Body of pancreas (tissue), 4 donors: ENCODE measurements at regions not wholly inside any gene's neighbourhood (a gene's known extent, or its start where the extent isn't known, plus 50 kb on each side); places are given as distances from the start of the nearest gene placed in this dataset.

ENCODE experiments used
- ATAC-seq: fragments of 150-250 bp; one replicate; pipeline ENCODE4 v1.9.1; 2016
- DNase-seq, 4 donors: peaks; one replicate each; pipeline ENCODE4 v3.0.0-alpha.2; 2019
- H3K27ac ChIP-seq, 4 donors: fragments of 200-600 bp; sonication (generic); 1 replicate in 3 of 4; 2 replicates in 1 of 4; pipeline versions ENCODE4 v1.5.1 to v1.6.1; 2016 to 2019; ENCODE audit warnings: mild to moderate bottlenecking in 1 of 4, mixed read lengths in 1 of 4, moderate library complexity in 1 of 4
- H3K27me3 ChIP-seq, 2 donors: fragments of 200-600 bp; sonication (generic); one replicate each; pipeline ENCODE4 v1.6.0; 2016; ENCODE audit warnings: mild to moderate bottlenecking in 1 of 2
- H3K36me3 ChIP-seq, 2 donors: fragments of 200-600 bp; sonication (generic); replicated peaks in 1 of 2; 2 replicates each; pipeline ENCODE4 v1.5.1; 2016; ENCODE audit warnings: low read depth in 2 of 2; ENCODE audit not compliant: insufficient read depth in 1 of 2
- H3K4me1 ChIP-seq: fragments of 200-600 bp; sonication (generic); one replicate; pipeline ENCODE4 v1.6.0; 2016
- H3K4me3 ChIP-seq, 2 donors: fragments of 200-600 bp; sonication (generic); 1 replicate in 1 of 2; 2 replicates in 1 of 2; pipeline ENCODE4 v1.5.1; 2016 to 2019
- H3K9me3 ChIP-seq, 3 donors: fragments of 200-600 bp; sonication (generic); 1 replicate in 2 of 3; 2 replicates in 1 of 3; pipeline ENCODE4 v1.5.1; 2016
- CTCF ChIP-seq, 7 experiments: fragments of 450-650 bp in 4 of 7; fragments of 200-600 bp in 3 of 7; sonication (generic) in 3 of 7; IDR thresholded peaks; one replicate each; pipeline ENCODE4 v1.5.1; 2016 to 2019; ENCODE audit warnings: antibody characterized with exemption in 7 of 7
- POLR2A ChIP-seq, 3 donors: fragments of 450-650 bp; IDR thresholded peaks; one replicate each; pipeline ENCODE4 v1.6.1; 2016; ENCODE audit warnings: antibody characterized with exemption in 3 of 3, mild to moderate bottlenecking in 2 of 3
- WGBS, 2 donors: methylation state at CpG; one replicate each; pipeline ENCODE4 v1.1.5; 2017; 5-methylcytosine and 5-hydroxymethylcytosine counted together
- intact Hi-C: fragments of 100-400 bp; cut with DNase I; formaldehyde crosslinking; loops from one replicate; pipeline ENCODE4 v1.15.1; 2023

DNA sequence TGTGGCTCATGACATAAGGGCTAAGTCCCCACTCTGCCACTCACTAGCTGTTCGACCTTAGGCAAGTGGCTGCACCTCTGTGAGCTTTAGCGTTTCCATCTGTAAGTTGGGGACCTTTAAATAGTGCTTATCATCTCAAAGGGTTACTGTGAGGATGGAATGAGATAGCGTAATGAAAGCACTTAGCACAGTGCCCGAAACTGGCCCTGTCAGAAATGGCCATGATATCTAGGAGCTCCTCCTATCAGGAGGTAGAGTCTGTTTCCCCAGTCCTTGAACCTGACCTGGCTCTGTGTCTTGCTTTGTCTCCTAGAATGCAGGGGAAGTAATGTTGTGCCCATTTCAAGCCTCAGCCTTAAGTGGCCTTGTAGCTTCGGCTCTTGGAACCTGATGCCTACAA is 211.0 kb downstream of the RBM19 start:
- Histone ChIP-seq H3K4me1 (no peaks in the 10 kb centered on the region), H3K36me3 (no peaks in the 10 kb centered on the region), H3K4me3 (no peak overlapping the region), H3K27ac (no peak overlapping the region), H3K27me3 (no peaks in the 10 kb centered on the region), H3K9me3 (no peaks in the 10 kb centered on the region)
- 62 to 65% methylated on average over 4 to 5 of the region's 5 CpGs for WGBS, 2 donors
- intact Hi-C loops = no loop called here
- no peak for ATAC-seq
- DNase-seq = no peak
- no peak for TF ChIP-seq POLR2A (IDR thresholded peaks at IDR 0.05)
- no peak for TF ChIP-seq CTCF (IDR thresholded peaks at IDR 0.05)

DNA sequence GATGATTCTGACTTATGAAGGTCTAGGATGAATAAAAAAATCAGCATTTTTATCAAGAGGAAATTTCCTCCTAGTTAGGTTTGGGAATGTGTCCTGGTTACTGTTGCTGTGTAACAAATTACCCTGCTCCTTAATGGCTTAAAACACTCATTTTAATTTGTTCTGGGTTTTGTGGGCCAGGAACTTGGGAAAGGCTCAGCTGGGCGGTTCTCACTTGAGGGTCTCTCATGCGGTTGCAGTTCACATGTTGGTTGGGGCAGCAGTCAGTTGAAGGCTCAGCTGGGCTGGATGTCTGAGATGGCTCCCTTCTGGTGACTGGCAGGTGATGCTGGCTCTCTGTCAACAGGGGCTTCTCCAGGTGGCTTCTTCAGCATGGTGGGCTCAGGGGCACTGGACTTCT is 214.6 kb downstream of the RBM19 start:
- Histone ChIP-seq H3K9me3 (no peaks in the 10 kb centered on the region), H3K36me3 (no peaks in the 10 kb centered on the region), H3K27ac (no peak overlapping the region), H3K27me3 (no peaks in the 10 kb centered on the region), H3K4me1 (no peaks in the 10 kb centered on the region), H3K4me3 (no peak overlapping the region)
- TF ChIP-seq POLR2A (IDR thresholded peaks at IDR 0.05) = no peak
- no peak for TF ChIP-seq CTCF (IDR thresholded peaks at IDR 0.05)
- DNase-seq = no peak
- 74 to 77% methylated on average over 2 of the region's 2 CpGs for WGBS, 2 donors
- intact Hi-C loops = no loop called here
- no peak for ATAC-seq

DNA sequence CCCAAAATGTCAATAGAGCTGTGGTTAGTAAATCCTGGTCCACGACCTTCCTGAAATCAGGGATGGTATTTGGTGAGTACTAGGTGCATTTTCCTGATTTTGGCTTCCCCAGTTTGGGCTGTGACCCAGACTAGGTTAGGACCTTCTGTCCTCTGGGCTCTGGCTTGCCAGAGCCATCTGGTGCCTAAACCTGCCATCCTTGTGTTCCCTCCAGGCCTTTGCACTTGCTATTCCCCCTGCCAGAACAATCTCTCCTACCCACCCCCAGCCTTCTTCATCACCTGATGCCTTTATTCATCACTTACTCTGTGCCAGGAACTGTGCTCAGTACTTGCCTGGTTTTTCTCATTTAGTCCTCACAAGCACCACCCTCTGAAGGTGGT is 216.7 kb downstream of the RBM19 start:
- Histone ChIP-seq H3K36me3 (no peaks in the 10 kb centered on the region), H3K4me1 (no peaks in the 10 kb centered on the region), H3K9me3 (no peaks in the 10 kb centered on the region), H3K4me3 (no peak overlapping the region), H3K27ac (no peak overlapping the region), H3K27me3 (no peaks in the 10 kb centered on the region)
- TF ChIP-seq CTCF (IDR thresholded peaks at IDR 0.05) = no peak
- no peak for DNase-seq
- no peak for ATAC-seq
- 30 to 35% methylated on average over 1 of the region's 1 CpG for WGBS, 2 donors
- intact Hi-C loops = no loop called here

DNA sequence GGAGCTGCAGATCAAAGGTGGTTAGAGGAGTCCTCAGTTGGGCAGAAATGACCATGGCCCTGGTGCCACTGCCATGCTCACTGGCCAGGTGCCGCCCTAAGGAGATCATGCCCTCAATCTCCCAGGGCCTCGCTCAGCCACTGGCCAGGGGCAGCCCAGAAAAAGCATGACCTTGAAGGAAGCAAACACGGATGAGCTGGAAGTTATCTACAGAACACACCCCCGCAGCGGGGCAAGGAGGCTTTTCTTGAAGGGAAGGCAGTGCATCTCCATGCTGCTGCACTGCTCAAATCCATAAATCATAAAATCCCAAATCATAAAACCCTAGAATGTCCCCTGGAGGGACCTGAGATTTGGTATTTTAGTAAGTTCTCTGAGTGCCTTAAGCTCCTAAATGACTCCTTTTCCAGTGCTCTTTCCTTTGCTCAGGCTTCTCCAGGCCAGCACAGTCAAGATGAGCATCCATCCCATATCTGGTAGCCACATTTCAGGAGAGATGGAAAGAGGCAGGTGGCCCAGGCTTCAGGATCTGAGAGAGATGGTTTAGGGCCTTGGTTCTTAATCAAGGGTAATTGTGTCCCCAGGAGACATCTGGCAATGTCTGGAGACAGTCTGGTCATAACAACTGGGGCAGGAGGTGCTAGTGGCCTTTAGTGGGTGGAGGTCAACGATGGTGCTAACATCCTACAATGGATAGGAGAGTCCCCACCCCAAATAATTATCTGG is 217.3 kb downstream of the RBM19 start:
- intact Hi-C loops = no loop called here
- Histone ChIP-seq H3K4me1 (no peaks in the 10 kb centered on the region), H3K27me3 (no peaks in the 10 kb centered on the region), H3K4me3 (no peak overlapping the region), H3K9me3 (no peaks in the 10 kb centered on the region), H3K36me3 (no peaks in the 10 kb centered on the region), H3K27ac (no peak overlapping the region)
- DNase-seq (no peak), ATAC-seq (no peak)
- 45 to 54% methylated on average over 6 of the region's 6 CpGs for WGBS, 2 donors
- TF ChIP-seq CTCF (IDR thresholded peaks at IDR 0.05) (no peak), POLR2A (IDR thresholded peaks at IDR 0.05) (no peak)

GRCh38 chr12:113747017-113747416 is 219.1 kb downstream of the RBM19 start:
- ATAC-seq = no peak
- 27 to 37% methylated on average over 2 to 5 of the region's 5 CpGs for WGBS, 2 donors
- no peak for TF ChIP-seq POLR2A (IDR thresholded peaks at IDR 0.05)
- TF ChIP-seq CTCF (IDR thresholded peaks at IDR 0.05) = no peak
- no peaks in the 10 kb centered on the region for H3K4me1 ChIP-seq
- intact Hi-C loops = no loop called here
- H3K27ac ChIP-seq = no peak overlapping the region
- no peak overlapping the region for H3K4me3 ChIP-seq
- DNase-seq = no peak
- no peaks in the 10 kb centered on the region for H3K27me3 ChIP-seq
- no peaks in the 10 kb centered on the region for H3K9me3 ChIP-seq
- no peaks in the 10 kb centered on the region for H3K36me3 ChIP-seq
